Brain microvascular endothelial cell (primary cell): ENCODE measurements at regions not wholly inside any gene's neighbourhood (a gene's known extent, or its start where the extent isn't known, plus 50 kb on each side); places are given as distances from the start of the nearest gene placed in this dataset.
"Not testable (repeated sequence)": the region's sequence is repeated elsewhere in the genome, so short reads cannot be mapped to it uniquely, and the experiment has no call there.

Source experiments
- DNase-seq: peaks from one replicate; pipeline ENCODE4 v3.0.0-alpha.2; 2020
- H3K27ac ChIP-seq: fragments of 250-450 bp; sonication (Bioruptor Pico); 2 replicates; pipeline ENCODE4 v1.5.1; 2020; ENCODE audit warnings: mild to moderate bottlenecking, moderate library complexity
- H3K27me3 ChIP-seq: fragments of 250-450 bp; sonication (Bioruptor Pico); replicated peaks from 2 replicates; pipeline ENCODE4 v1.5.1; 2020; ENCODE audit warnings: mild to moderate bottlenecking
- H3K36me3 ChIP-seq: fragments of 250-450 bp; sonication (Bioruptor Pico); replicated peaks from 2 replicates; pipeline ENCODE4 v1.5.1; 2020; ENCODE audit warnings: mild to moderate bottlenecking
- H3K4me3 ChIP-seq: 2 replicates; pipeline ENCODE4 v1.5.1; 2011; ENCODE audit warnings: low read depth, mild to moderate bottlenecking, control low read depth, low read length, moderate library complexity
- CTCF ChIP-seq: IDR thresholded peaks from 2 replicates; pipeline ENCODE4 v1.5.1; 2011; ENCODE audit warnings: low read depth, mild to moderate bottlenecking, moderate library complexity, low read length, control low read depth, inconsistent platforms; ENCODE audit errors: missing control alignments
- in situ Hi-C: cut with HindIII; loops from 2 replicates; pipeline ENCODE4 v1.10.0; 2017; ENCODE audit warnings: low sequenced_read_pairs, low pct_ligation_motif_present

GRCh38 chrX:45986081-45986480 is 559.1 kb downstream of the ZNF674 start:
- no peak for TF ChIP-seq CTCF
- H3K27ac ChIP-seq = no peak overlapping the region
- peak; percentile 5 for DNase-seq
- in situ Hi-C loops = no loop called here
- H3K27me3 ChIP-seq = no peaks in the 10 kb centered on the region
- H3K36me3 ChIP-seq = no peaks in the 10 kb centered on the region
- no peak overlapping the region for H3K4me3 ChIP-seq

- in situ Hi-C loops, H3K36me3 ChIP-seq, H3K4me3 ChIP-seq, H3K27ac ChIP-seq, H3K27me3 ChIP-seq, DNase-seq: not testable (repeated sequence)
Measured at GRCh38 chrX:45982958-45983727, 562.1 kb downstream of the ZNF674 start.

- H3K36me3 ChIP-seq = no peaks in the 10 kb centered on the region
- H3K27ac ChIP-seq = no peak overlapping the region
- no peak for TF ChIP-seq CTCF
- in situ Hi-C loops = no loop called here
- no peak overlapping the region for H3K4me3 ChIP-seq
- peak; percentile 1 for DNase-seq
- H3K27me3 ChIP-seq = no peaks in the 10 kb centered on the region
Measured at GRCh38 chrX:45980726-45981125, 564.5 kb downstream of the ZNF674 start.

- H3K27ac ChIP-seq = no peak overlapping the region
- in situ Hi-C loops = no loop called here
- no peak overlapping the region for H3K4me3 ChIP-seq
- no peaks in the 10 kb centered on the region for H3K27me3 ChIP-seq
- no peak for TF ChIP-seq CTCF
- no peaks in the 10 kb centered on the region for H3K36me3 ChIP-seq
- no peak for DNase-seq
Measured at GRCh38 chrX:45975633-45976032, 569.6 kb downstream of the ZNF674 start.

GRCh38 chrX:45972636-45973035 is 572.6 kb downstream of the ZNF674 start:
- Histone ChIP-seq H3K27me3 (no peaks in the 10 kb centered on the region), H3K36me3 (no peaks in the 10 kb centered on the region), H3K27ac (no peak overlapping the region), H3K4me3 (no peak overlapping the region)
- DNase-seq = no peak
- in situ Hi-C loops = no loop called here
- TF ChIP-seq CTCF = no peak

- no peak for TF ChIP-seq CTCF
- Histone ChIP-seq H3K27me3 (no peaks in the 10 kb centered on the region), H3K4me3 (no peak overlapping the region), H3K36me3 (no peaks in the 10 kb centered on the region), H3K27ac (no peak overlapping the region)
- in situ Hi-C loops = no loop called here
- no peak for DNase-seq
Measured at GRCh38 chrX:45959567-45959966, 585.7 kb downstream of the ZNF674 start.
